HG03354 (cell line): ENCODE measurements at regions not wholly inside any gene's neighbourhood (a gene's known extent, or its start where the extent isn't known, plus 50 kb on each side); places are given as distances from the start of the nearest gene placed in this dataset.
"Not testable (repeated sequence)": the region's sequence is repeated elsewhere in the genome, so short reads cannot be mapped to it uniquely, and the experiment has no call there.

Experiments used
- ATAC-seq: cut with Tn5 transposase; IDR thresholded peaks from one replicate; pipeline ENCODE4 v1.9.1; 2021; ENCODE audit warnings: mild to moderate bottlenecking; ENCODE audit not compliant: unreplicated experiment, poor library complexity, severe bottlenecking

DNA sequence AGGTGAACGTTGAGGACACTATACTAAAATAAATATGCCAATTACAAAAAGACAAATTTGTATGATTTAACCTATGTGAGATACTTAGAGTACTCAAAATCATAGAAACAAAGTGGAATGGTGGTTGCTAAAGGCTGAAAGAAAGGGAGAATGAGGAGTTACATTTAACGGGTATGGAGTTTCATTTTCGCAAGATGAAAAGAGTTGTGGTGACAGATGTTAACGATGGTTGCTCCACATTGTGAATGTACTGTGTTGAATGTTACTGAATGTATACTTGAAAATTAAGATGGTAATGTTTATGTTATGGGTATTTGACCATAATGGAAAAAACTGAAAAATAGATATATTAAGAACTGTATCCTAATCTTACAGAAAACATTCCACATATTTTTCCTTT lies 51.3 kb upstream of the MOCS2 start:
- no peak for ATAC-seq

DNA sequence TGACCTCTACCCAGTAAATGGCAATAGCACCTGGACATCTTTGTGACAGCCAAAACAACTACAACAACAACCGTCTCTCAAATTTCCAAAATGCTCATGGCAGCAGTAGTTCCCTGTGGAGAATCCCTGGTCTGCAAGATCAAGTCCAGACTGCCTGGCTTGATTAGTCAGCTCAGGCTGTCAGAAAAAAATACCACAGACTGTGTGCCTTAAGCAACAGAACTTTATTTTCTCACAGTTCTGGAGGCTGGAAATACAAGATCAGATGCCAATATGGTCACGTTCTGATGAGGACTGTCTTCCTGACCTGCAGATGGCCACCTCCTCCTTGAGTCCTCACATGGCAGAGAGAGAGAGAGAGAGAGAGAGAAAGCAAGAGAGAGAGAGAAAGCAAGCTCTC lies 52.3 kb upstream of the MOCS2 start:
- ATAC-seq = no peak

DNA sequence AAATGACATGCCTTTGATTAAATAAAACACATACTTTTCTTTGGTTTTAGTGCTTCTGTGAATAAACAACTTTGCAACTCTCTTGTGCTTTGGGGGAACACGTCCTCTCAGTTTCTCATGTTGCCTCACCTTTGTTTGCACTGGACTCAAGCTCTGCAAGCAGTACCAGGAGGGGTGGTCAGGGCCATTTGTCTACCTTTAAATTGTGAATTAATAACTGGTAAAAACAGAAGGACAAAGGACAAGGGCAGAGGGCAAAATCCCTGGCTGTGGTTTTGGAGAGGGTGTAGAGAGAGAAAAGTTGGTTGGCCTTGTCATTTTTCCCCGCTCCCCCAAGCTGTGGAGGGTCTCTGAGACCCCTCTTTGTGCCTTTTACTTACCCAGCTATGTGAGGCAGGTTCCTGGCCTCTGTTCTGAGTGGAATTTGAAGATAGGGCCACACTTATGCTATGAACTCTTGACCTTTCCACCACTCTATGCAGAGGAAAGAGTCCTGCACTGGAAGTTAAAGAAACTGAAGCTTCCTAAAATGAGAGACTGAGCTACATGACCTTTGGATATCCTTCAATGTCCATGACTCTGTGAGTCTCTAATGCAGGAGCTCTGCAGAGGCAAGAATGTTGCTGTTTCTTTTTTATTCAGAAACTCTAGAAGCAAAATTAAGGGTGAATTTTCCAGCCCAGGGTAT lies 55.1 kb upstream of the MOCS2 start:
- no peak for ATAC-seq

DNA sequence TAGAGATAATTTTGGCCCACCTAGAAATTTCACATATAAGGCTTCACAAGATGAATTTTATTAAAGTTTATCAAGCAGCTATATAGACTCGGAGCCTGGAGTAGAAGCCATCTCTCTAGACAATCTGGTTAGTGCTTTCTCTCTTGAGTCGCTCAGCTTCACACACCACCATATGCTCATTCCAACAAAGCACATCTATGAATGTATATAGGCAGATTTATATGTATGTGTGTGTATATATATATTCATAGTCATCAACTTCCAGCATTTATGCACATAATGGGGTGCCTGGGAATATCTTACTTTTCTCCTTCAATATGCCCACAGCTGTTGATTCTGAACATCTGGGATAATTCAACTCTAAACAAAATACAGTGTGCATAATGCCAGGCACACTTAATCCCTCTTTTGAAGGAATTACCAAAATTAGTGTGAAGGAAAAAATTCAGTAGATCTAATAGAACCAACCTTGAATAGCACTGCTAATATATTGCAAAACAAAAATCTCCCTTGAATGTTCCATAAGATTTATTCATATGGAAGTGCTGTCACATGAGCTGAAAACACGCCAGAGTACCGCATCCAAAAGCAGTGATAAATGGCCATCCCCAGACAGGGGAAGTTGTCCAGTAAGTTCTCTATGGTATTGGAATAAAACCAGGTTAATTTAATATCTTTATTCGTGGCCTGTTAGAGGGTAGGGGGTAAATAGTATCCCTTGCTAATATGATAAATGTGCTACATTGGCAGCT lies 56.0 kb upstream of the MOCS2 start:
- ATAC-seq = no peak

GRCh38 chr5:53166183-53166495 lies 56.6 kb upstream of the MOCS2 start:
- no peak for ATAC-seq

DNA sequence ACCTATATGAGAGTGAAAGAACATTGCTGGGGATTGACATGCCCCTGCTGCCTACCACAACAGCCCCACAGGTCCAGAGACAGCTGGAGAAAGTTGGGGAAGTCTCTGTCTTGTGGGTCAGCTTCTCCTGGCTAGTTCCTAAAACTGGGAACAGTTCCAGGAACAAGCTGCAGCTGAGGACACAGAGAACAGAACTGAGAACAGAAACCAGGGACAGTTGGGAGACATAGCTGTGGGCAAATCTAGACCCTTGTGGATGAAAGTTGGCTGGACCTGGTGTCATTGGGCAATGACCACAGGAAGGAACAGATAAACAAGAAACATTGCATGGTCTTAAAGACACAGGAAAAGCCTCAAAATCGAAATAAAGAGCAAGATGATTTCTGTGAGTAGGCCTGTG lies 58.3 kb upstream of the MOCS2 start:
- ATAC-seq = no peak

DNA sequence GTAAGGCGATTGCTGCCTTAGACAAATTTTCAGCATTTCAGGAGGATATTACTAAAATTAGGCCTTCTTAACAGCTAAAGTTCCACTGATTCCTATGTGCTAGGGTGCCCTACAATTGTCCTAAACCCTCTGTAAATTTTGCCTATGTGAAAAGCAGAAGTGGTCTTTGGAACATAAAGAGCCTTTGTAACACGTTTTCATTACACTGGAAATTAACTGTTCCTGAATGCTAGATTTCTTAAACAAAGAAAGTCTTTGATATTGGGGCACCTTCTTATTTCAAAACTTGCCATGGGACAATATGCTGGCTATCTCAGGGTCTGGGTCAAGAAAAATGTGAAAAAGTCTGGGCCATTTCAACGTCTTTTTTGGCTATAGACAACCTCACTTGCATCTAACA lies 60.4 kb upstream of the MOCS2 start:
- no peak for ATAC-seq

DNA sequence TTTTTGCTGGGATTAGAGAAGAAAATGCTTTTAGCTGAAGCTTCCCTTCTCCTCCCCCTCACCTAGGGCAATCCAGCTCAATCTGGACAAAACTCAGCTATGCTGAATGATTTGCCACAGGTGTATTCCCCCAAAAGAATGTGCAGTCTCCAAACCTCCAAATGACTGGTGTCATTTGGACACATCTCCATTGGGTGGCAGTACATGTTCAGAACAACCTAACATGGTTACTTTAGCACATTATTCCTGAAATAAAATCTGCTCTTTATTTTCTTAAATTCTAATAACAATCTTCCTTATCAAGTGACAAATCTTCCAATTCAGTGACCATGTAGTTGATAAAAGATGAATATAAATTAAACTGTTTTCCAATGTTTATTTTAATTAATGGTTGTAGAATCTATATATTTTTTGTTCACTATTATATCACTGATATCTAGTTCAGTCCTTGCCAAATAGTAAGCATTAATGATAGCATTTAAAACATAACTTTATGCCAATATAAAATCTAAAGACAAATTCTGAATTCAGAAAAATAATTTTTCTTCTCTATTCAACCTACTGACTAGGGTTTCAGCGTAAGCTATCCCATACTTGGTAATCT lies 61.3 kb upstream of the MOCS2 start:
- ATAC-seq = peak; percentile 65

DNA sequence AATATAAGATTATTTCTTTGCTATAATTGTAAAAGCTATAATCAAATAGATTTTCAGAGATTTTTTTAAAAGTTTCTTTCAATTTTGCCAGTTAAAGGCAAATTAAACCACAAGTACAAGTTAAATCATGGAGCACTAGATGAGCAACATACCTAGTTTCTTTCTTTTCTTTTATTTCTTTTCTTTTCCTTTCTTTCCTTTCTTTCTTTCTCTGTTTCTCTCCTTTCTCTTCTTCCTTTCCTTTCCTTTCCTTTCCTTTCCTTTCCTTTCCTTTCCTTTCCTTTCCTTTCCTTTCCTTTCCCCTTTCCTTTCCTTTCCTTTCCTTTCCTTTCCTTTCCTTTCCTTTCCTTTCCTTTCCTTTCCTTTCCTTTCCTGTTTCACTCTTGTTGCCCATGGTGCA lies 62.5 kb upstream of the MOCS2 start:
- not testable (repeated sequence) for ATAC-seq

DNA sequence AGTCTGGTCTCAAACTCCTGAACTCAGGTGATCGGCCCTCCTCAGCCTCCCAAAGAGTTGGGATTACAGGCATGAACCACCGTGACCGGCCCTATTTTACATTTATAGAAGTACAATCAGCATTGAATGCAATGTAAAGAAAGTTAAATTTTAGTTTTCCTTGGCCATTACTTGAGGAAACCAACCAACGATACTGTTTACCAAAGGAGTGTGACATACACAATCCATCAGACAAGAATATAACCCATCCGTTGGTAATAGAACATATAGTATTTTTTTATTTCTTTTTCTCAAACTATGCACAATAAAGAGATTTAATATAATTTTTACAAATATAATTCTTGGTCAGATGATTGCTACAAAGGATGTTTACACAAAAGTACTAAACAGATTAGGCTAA lies 63.1 kb upstream of the MOCS2 start:
- ATAC-seq = no peak

GRCh38 chr5:53173083-53173482 lies 63.5 kb upstream of the MOCS2 start:
- no peak for ATAC-seq

GRCh38 chr5:53178830-53179229 lies 69.3 kb upstream of the MOCS2 start:
- no peak for ATAC-seq

DNA sequence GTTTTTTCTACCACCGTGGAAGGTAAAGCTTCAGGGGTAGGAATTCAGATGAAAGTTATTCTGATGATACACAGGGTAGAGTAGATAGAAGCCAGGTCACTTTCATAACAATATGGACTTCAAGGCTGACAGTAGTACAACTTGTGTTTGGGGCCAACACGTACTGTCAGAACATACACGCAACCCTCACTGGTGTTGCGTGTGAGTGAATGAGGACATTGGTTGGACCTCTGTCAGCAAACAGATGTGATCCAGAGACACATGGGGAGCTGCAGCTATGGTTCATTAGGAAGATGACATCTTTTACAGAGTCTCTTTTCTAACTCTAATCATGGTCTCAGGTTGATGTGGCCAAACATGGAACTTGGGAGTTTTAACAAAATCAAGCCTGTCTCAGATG lies 70.1 kb upstream of the MOCS2 start:
- no peak for ATAC-seq

GRCh38 chr5:53180538-53180937 lies 71.0 kb upstream of the MOCS2 start:
- no peak for ATAC-seq

- no peak for ATAC-seq
Measured at GRCh38 chr5:53180991-53181390, 71.4 kb upstream of the MOCS2 start.

- no peak for ATAC-seq
Measured at GRCh38 chr5:53183880-53184279, 74.3 kb upstream of the MOCS2 start.

DNA sequence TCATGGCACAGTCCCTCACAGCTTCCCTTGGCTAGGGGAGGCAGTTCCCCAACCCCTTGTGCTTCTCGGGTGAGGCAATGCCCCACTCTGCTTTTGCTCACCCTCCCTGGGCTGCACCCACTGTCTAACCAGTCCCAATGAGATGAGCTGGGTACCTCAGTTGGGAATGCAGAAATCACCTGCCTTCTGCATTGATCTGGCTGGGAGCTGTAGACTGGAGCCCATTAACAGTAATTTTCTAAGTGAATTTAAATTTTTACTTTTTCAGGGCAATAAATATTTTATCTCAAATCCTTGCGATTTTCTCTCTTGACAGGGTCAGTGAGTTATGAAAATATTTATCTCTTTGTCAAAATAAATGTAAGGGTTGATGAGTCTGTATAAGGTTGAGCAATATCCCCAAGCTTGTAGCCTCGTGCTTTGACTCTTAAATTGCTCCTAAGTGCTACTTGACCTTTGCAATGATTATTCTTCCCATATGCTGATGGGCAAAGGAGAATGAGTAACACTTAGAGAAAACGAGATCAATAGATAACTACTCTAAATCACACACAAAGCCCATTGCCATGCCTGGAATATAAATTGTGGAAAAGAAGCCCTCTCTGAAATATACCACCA lies 82.1 kb upstream of the MOCS2 start:
- ATAC-seq = no peak

- no peak for ATAC-seq
Measured at GRCh38 chr5:53194086-53194485, 84.5 kb upstream of the MOCS2 start.

- no peak for ATAC-seq
Measured at GRCh38 chr5:53199882-53200281, 90.3 kb upstream of the MOCS2 start.

- ATAC-seq = no peak
Measured at GRCh38 chr5:53200306-53200705, 90.7 kb upstream of the MOCS2 start.

DNA sequence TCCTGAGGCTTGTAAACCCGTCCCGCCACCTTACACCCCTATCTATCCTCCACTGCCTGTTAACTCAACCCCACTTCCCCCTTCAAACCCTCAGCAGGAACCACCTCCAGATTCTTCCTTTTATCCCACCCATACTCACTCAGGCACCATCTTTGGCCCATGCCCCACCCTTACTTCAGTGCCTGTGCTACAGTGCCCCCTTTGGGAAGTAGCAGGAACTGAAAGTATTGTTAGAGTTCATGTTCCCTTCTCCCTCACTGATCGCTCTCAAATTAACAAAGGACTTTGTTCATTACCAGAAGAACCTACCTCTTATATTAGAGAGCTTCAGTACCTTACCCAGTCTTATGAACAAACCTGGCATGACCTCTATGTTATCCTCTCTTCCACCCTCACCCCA lies 92.2 kb upstream of the MOCS2 start:
- ATAC-seq = no peak
